K562 (cell line): ENCODE measurements at regions not wholly inside any gene's neighbourhood (a gene's known extent, or its start where the extent isn't known, plus 50 kb on each side); places are given as distances from the start of the nearest gene placed in this dataset.

ENCODE experiments used
- ATAC-seq: fragments of 200-7000 bp; cut with Tn5 transposase; 3 replicates; pipeline ENCODE4 v1.9.1; 2020; ENCODE audit warnings: moderate library complexity
- BruUV-seq: library from RNA; stranded (reverse); fragments of 400-500 nt; replicated peaks from 2 replicates; lab custom pipeline; 2021; lab: Mats Ljungman, UMichigan
- CTCF ChIA-PET: fragments of 300-600 bp; formaldehyde crosslinking; extraction: SDS; loops from one replicate; lab custom pipeline; 2021; ENCODE audit warnings: low intra/inter-chr PET ratio; lab: Yijun Ruan, JAX
- POLR2A ChIA-PET: fragments of 300-600, 350-650 bp; sonication (Branson Sonifier 250); formaldehyde crosslinking; extraction: SDS; loops from one replicate; lab custom pipeline; 2021; ENCODE audit warnings: antibody characterized with exemption, inconsistent platforms; lab: Yijun Ruan, JAX
- DNase-seq, 4 experiments: peaks; one replicate each; pipeline versions ENCODE4 v3.0.0 to v3.0.0-alpha.2; 2011 to 2018; ENCODE audit warnings: low spot score in 3 of 4, mixed read lengths in 3 of 4; ENCODE audit errors: extremely low read depth in 1 of 4
- FAIRE-seq: peaks from 2 replicates; lab custom pipeline; 2011; peaks lifted over from hg19 to GRCh38; lab: Jason Lieb, UNC
- H2AFZ ChIP-seq: 2 replicates; pipeline ENCODE4 v1.6.0; 2011; ENCODE audit warnings: low read depth, low read length, control low read depth, inconsistent platforms
- H3K27ac ChIP-seq: fragments of 200-600 bp; 3 replicates; pipeline ENCODE4 v1.8.0; 2011; ENCODE audit warnings: low read depth, mild to moderate bottlenecking, control low read depth, inconsistent platforms, low read length, moderate library complexity, mixed read lengths; ENCODE audit errors: extremely low read depth
- H3K27me3 ChIP-seq, 2 experiments: fragments of 300-600 bp in 1 of 2; 2 replicates in 1 of 2; 3 replicates in 1 of 2; pipeline versions ENCODE4 v1.6.0 to v1.8.0; 2011; ENCODE audit warnings: inconsistent platforms in 2 of 2, low read length in 2 of 2, mild to moderate bottlenecking in 1 of 2, mixed read lengths in 1 of 2, moderate library complexity in 1 of 2; ENCODE audit not compliant: control insufficient read depth in 2 of 2, insufficient read depth in 2 of 2
- H3K36me3 ChIP-seq: fragments of 300-600 bp; 3 replicates; pipeline ENCODE4 v1.8.0; 2011; ENCODE audit warnings: mild to moderate bottlenecking, low read length, inconsistent platforms; ENCODE audit not compliant: control insufficient read depth, insufficient read depth
- H3K4me1 ChIP-seq, 2 experiments: fragments of 200-600 bp in 1 of 2; replicated peaks in 1 of 2; 2 replicates in 1 of 2; 3 replicates in 1 of 2; pipeline versions ENCODE4 v1.5.1 to v1.8.0; 2011; ENCODE audit warnings: inconsistent platforms in 2 of 2, low read length in 2 of 2, mild to moderate bottlenecking in 1 of 2, mixed read lengths in 1 of 2, moderate library complexity in 1 of 2; ENCODE audit not compliant: control insufficient read depth in 2 of 2, insufficient read depth in 2 of 2
- H3K4me2 ChIP-seq: 2 replicates; pipeline ENCODE4 v1.6.1; 2011; ENCODE audit warnings: low read length, control low read depth, inconsistent platforms, mixed read lengths; ENCODE audit not compliant: insufficient read depth
- H3K4me3 ChIP-seq: fragments of 200-600 bp; sonication (generic), shearing (Covaris generic); 2 replicates; pipeline ENCODE4 v1.5.1; 2016; ENCODE audit warnings: control low read depth, inconsistent platforms
- H3K79me2 ChIP-seq: fragments of 200-600 bp; 3 replicates; pipeline ENCODE4 v1.8.0; 2011; ENCODE audit warnings: low read length, inconsistent platforms; ENCODE audit not compliant: control insufficient read depth, insufficient read depth
- H3K9ac ChIP-seq, 2 experiments: 2 replicates each; pipeline versions ENCODE4 v1.6.0 to v1.6.1; 2011; ENCODE audit warnings: low read depth in 2 of 2, low read length in 2 of 2, control low read depth in 1 of 2, inconsistent platforms in 1 of 2, mild to moderate bottlenecking in 1 of 2, mixed read lengths in 1 of 2; ENCODE audit not compliant: insufficient read depth in 1 of 2
- H3K9me1 ChIP-seq: one replicate; pipeline ENCODE4 v1.6.0; 2011; ENCODE audit warnings: inconsistent platforms, mild to moderate bottlenecking, low read length, moderate library complexity; ENCODE audit not compliant: control insufficient read depth, insufficient read depth
- H3K9me3 ChIP-seq: replicated peaks from 2 replicates; pipeline ENCODE4 v1.5.1; 2011; ENCODE audit warnings: low read depth, low read length, inconsistent platforms; ENCODE audit not compliant: control insufficient read depth, insufficient read depth
- H4K20me1 ChIP-seq: replicated peaks from 2 replicates; pipeline ENCODE4 v1.6.1; 2011; ENCODE audit warnings: low read length, inconsistent platforms, mixed read lengths; ENCODE audit not compliant: control insufficient read depth, insufficient read depth
- ARID1B ChIP-seq: fragments of 450-650 bp; IDR thresholded peaks from 2 replicates; pipeline ENCODE4 v1.6.1; 2016; ENCODE audit warnings: antibody characterized with exemption, mild to moderate bottlenecking, inconsistent platforms
- KLF1 ChIP-seq: fragments of 450-650 bp; IDR thresholded peaks from 2 replicates; pipeline ENCODE4 v1.6.1; 2016; ENCODE audit warnings: missing genetic modification characterization, missing compliant biosample characterization
- MIER1 ChIP-seq: fragments of 450-650 bp; IDR thresholded peaks from 2 replicates; pipeline ENCODE4 v1.6.1; 2016; ENCODE audit warnings: antibody characterized with exemption, mild to moderate bottlenecking, low read depth
- TAF1 ChIP-seq: IDR thresholded peaks from 2 replicates; pipeline ENCODE4 v1.6.1; 2011; ENCODE audit warnings: mild to moderate bottlenecking, low read length, moderate library complexity; ENCODE audit not compliant: insufficient read depth, control insufficient read depth, severe bottlenecking; ENCODE audit errors: extremely low read depth
- TRIM24 ChIP-seq, 2 experiments: fragments of 450-650 bp; IDR thresholded peaks; 2 replicates each; pipeline ENCODE4 v1.6.1; 2016
- ZBTB7A ChIP-seq: IDR thresholded peaks from 2 replicates; pipeline ENCODE4 v1.6.1; 2011; ENCODE audit warnings: low read depth, mild to moderate bottlenecking, low read length, moderate library complexity, borderline replicate concordance; ENCODE audit not compliant: control insufficient read depth
- ZNF561 ChIP-seq: fragments of 450-650 bp; formaldehyde crosslinking; conservative IDR thresholded peaks from 2 replicates; pipeline ENCODE4 v1.4.0; 2020; ENCODE audit warnings: mild to moderate bottlenecking, moderate library complexity
- ZNF609 ChIP-seq: sonication (generic); formaldehyde crosslinking; IDR thresholded peaks from 2 replicates; pipeline ENCODE4 v1.8.1; 2023; ENCODE audit warnings: missing genetic modification reagents, mild to moderate bottlenecking, borderline replicate concordance
- ZNF668 ChIP-seq: fragments of 250-450 bp; sonication (Bioruptor Pico); IDR thresholded peaks from 2 replicates; pipeline ENCODE4 v1.8.0; 2022; ENCODE audit warnings: mild to moderate bottlenecking, inconsistent platforms
- WGBS: fragments of 100-300 bp; shearing (Covaris generic); methylation state at CpG from one replicate; pipeline ENCODE4 v1.1.6; 2016; ENCODE audit warnings: low coverage, mixed read lengths; ENCODE audit not compliant: insufficient coverage; ENCODE audit errors: missing lambda C conversion rate; 5-methylcytosine and 5-hydroxymethylcytosine counted together
- in situ Hi-C: fragments of 300-500 bp; cut with MboI; formaldehyde crosslinking; loops from 4 replicates; pipeline ENCODE4 v1.15.0; 2018; ENCODE audit warnings: inconsistent platforms, mixed read lengths
- intact Hi-C: fragments of 100-400 bp; cut with micrococcal nuclease; formaldehyde crosslinking; loops from 2 replicates; pipeline ENCODE4 v1.14.2; 2022
- TF ChIP-seq, protein P1 (sequence below): fragments of 450-650 bp; formaldehyde crosslinking; IDR thresholded peaks from 2 replicates; pipeline ENCODE4 v1.4.0; 2020; ENCODE audit warnings: mild to moderate bottlenecking, mixed read lengths
- TF ChIP-seq, protein P2 (sequence below): sonication (generic); formaldehyde crosslinking; IDR thresholded peaks from 2 replicates; pipeline ENCODE4 v1.8.0; 2023; ENCODE audit warnings: mild to moderate bottlenecking, missing genetic modification reagents

DNA sequence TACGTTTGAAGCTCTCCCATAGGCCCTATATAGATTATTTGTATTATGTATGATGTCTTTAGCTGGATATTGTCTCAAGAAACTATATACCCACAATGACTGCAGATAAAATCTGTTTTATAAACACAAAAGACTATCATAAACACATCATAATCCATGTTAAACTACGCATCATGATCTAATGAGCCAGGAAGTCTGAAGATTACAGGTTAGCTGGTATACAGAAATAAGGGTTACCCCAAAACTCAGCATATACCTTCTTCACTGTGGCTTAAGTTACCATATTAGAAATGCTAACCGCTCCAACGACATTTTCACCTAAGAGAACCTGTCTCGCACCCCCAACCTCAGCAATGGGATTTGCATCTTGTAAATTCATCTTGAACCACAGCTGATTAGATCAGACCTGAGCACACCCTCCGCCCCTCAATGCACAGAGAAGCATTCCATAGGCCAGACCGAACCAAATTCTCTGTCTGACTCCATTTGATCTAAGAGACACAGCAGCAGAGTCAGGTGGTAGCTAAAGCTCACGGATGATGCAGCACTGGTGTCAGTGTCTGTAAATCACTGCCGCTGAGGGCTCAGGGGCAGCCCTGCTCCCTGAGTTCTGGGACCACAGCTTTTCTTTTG, 124.9 kb downstream of the NPY start (continued):
- TF ChIP-seq, protein P1, sequence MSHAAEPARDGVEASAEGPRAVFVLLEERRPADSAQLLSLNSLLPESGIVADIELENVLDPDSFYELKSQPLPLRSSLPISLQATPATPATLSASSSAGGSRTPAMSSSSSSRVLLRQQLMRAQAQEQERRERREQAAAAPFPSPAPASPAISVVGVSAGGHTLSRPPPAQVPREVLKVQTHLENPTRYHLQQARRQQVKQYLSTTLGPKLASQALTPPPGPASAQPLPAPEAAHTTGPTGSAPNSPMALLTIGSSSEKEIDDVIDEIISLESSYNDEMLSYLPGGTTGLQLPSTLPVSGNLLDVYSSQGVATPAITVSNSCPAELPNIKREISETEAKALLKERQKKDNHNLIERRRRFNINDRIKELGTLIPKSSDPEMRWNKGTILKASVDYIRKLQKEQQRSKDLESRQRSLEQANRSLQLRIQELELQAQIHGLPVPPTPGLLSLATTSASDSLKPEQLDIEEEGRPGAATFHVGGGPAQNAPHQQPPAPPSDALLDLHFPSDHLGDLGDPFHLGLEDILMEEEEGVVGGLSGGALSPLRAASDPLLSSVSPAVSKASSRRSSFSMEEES = no peak
- no peak for TF ChIP-seq ARID1B
- TF ChIP-seq KLF1 = no peak
- TF ChIP-seq MIER1 = no peak
- no peak for TF ChIP-seq TAF1

- H3K79me2 ChIP-seq = no peaks in the 10 kb centered on the region
- no peak for ATAC-seq
- DNase-seq = no peak
- TF ChIP-seq TRIM24 (IDR thresholded peaks at IDR 0.05) (no peak), ZNF609 (CRISPR knock-in tag) (no peak), ZBTB7A (no peak), ZNF561 (CRISPR knock-in tag) (no peak), ZNF668 (CRISPR knock-in tag) (no peak)
- TF ChIP-seq, protein P2, sequence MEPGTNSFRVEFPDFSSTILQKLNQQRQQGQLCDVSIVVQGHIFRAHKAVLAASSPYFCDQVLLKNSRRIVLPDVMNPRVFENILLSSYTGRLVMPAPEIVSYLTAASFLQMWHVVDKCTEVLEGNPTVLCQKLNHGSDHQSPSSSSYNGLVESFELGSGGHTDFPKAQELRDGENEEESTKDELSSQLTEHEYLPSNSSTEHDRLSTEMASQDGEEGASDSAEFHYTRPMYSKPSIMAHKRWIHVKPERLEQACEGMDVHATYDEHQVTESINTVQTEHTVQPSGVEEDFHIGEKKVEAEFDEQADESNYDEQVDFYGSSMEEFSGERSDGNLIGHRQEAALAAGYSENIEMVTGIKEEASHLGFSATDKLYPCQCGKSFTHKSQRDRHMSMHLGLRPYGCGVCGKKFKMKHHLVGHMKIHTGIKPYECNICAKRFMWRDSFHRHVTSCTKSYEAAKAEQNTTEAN = no peak
- TF ChIP-seq, all 486 proteins: peak for 0
- Histone ChIP-seq H3K36me3 (no peaks in the 10 kb centered on the region), H3K9me3 (no peaks in the 10 kb centered on the region), H3K4me1 (no peaks in the 10 kb centered on the region), H3K9me1 (no peaks in the 10 kb centered on the region), H3K27ac (no peak overlapping the region), H3K4me2 (no peak overlapping the region), H3K27me3 (no peaks in the 10 kb centered on the region; a peak in 1 of 5 replicates), H4K20me1 (no peaks in the 10 kb centered on the region), H2AFZ (no peak overlapping the region), H3K4me3 (no peak overlapping the region), H3K9ac (no peak overlapping the region)
- FAIRE-seq = no peak
- intact Hi-C loops = loop anchor here (5.0 kb wide), 1 partner anchor 258 kb away; no protein-coding TSS in a partner anchor
- POLR2A ChIA-PET = interaction anchor here (0.8 kb wide), 1 partner anchor 9 kb away, joined by 3 read pairs; no protein-coding TSS in a partner anchor
- no TSS peak for BruUV-seq
- CTCF ChIA-PET = no interaction called here
- in situ Hi-C loops = no loop called here
- 3% methylated on average over 6 of the region's 6 CpGs for WGBS
These were observed 125.5 kb downstream of the NPY start for GRCh38 chr7:24409431-24410024.
